Left lung (tissue), 4 donors: ENCODE measurements at regions not wholly inside any gene's neighbourhood (a gene's known extent, or its start where the extent isn't known, plus 50 kb on each side); places are given as distances from the start of the nearest gene placed in this dataset.

ENCODE experiments used
- ATAC-seq: fragments of 200-7000 bp; cut with Tn5 transposase; one replicate; pipeline ENCODE4 v1.9.1; 2020; ENCODE audit warnings: moderate library complexity
- DNase-seq, 4 donors: peaks; one replicate each; pipeline ENCODE4 v3.0.0-alpha.2; 2013 to 2020
- H3K27ac ChIP-seq, 2 donors: fragments of 200-600 bp; sonication (generic) in 1 of 2; one replicate each; pipeline versions ENCODE4 v1.5.0 to v1.8.0; 2020 to 2021
- H3K27me3 ChIP-seq, 2 donors: fragments of 200-600 bp; sonication (generic) in 1 of 2; one replicate each; pipeline versions ENCODE4 v1.5.0 to v1.8.0; 2020 to 2021
- H3K36me3 ChIP-seq, 2 donors: fragments of 200-600 bp; sonication (generic) in 1 of 2; one replicate each; pipeline versions ENCODE4 v1.5.0 to v1.8.0; 2020 to 2021
- H3K4me1 ChIP-seq, 2 donors: fragments of 200-600 bp; one replicate each; pipeline ENCODE4 v1.8.0; 2021
- H3K4me3 ChIP-seq, 2 donors: fragments of 200-600 bp; sonication (generic) in 1 of 2; one replicate each; pipeline versions ENCODE4 v1.5.0 to v1.8.0; 2020 to 2021; ENCODE audit warnings: mild to moderate bottlenecking in 1 of 2
- H3K9me3 ChIP-seq, 2 donors: fragments of 200-600 bp; sonication (generic) in 1 of 2; one replicate each; pipeline versions ENCODE4 v1.5.0 to v1.8.0; 2020 to 2021
- CTCF ChIP-seq, 2 donors: fragments of 200-600 bp; sonication (generic) in 1 of 2; IDR thresholded peaks; one replicate each; pipeline versions ENCODE4 v1.5.0 to v1.8.0; 2021; ENCODE audit warnings: antibody characterized with exemption in 2 of 2
- intact Hi-C, 2 donors: fragments of 100-400 bp; cut with DNase I; formaldehyde crosslinking; loops; one replicate each; pipeline versions ENCODE4 v1.11.2 to v1.14.2; 2022
- donor health status: DM: no; HTN: yes; CAD: no.
- donor health status: DM: no; HTN: no; CAD: no.

GRCh38 chr4:33453436-33453835, 2733.3 kb downstream of the PCDH7 start:
- ATAC-seq: peak; percentile 24
- intact Hi-C loops: no loop called here
- no peaks in the 10 kb centered on the region for H3K4me1 ChIP-seq

GRCh38 chr4:33453916-33454315, 2733.7 kb downstream of the PCDH7 start:
- Histone ChIP-seq H3K27ac (no peak overlapping the region), H3K4me1 (no peaks in the 10 kb centered on the region), H3K4me3 (no peak overlapping the region), H3K9me3 (peaks cover 0 to 9% of the 10 kb centered on the region in 2 donors), H3K36me3 (no peaks in the 10 kb centered on the region), H3K27me3 (no peaks in the 10 kb centered on the region)
- ATAC-seq (no peak), DNase-seq (no peak)
- intact Hi-C loops: no loop called here
- TF ChIP-seq CTCF (IDR thresholded peaks at IDR 0.05): no peak

More at GRCh38 chr4:33453436-33453835, 2733.3 kb downstream of the PCDH7 start:
- DNase-seq: no peak
- no peak overlapping the region for H3K27ac ChIP-seq
- peaks cover 0 to 9% of the 10 kb centered on the region in 2 donors for H3K9me3 ChIP-seq
- no peak for TF ChIP-seq CTCF (IDR thresholded peaks at IDR 0.05)
- H3K4me3 ChIP-seq: no peak overlapping the region
- no peaks in the 10 kb centered on the region for H3K36me3 ChIP-seq
- H3K27me3 ChIP-seq: no peaks in the 10 kb centered on the region

GRCh38 chr4:33465565-33465964, 2745.4 kb downstream of the PCDH7 start:
- Histone ChIP-seq H3K36me3 (no peaks in the 10 kb centered on the region), H3K9me3 (no peaks in the 10 kb centered on the region), H3K4me3 (no peak overlapping the region), H3K27ac (no peak overlapping the region), H3K27me3 (no peaks in the 10 kb centered on the region), H3K4me1 (no peaks in the 10 kb centered on the region)
- intact Hi-C loops: no loop called here
- DNase-seq: no peak
- TF ChIP-seq CTCF (IDR thresholded peaks at IDR 0.05): no peak
- no peak for ATAC-seq

GRCh38 chr4:33467291-33467690, 2747.1 kb downstream of the PCDH7 start:
- H3K27ac ChIP-seq: no peak overlapping the region
- no peaks in the 10 kb centered on the region for H3K9me3 ChIP-seq
- no peaks in the 10 kb centered on the region for H3K4me1 ChIP-seq
- no peak overlapping the region for H3K4me3 ChIP-seq
- H3K27me3 ChIP-seq: no peaks in the 10 kb centered on the region
- DNase-seq: peak in 1 of 4 donors; percentile 25
- no peak for ATAC-seq
- TF ChIP-seq CTCF (IDR thresholded peaks at IDR 0.05): no peak
- no peaks in the 10 kb centered on the region for H3K36me3 ChIP-seq
- intact Hi-C loops: no loop called here

- DNase-seq: peak in 1 of 4 donors; percentile 52
- no peak for ATAC-seq
- H3K4me1 ChIP-seq: no peaks in the 10 kb centered on the region
- no peak overlapping the region for H3K4me3 ChIP-seq
- no peak for TF ChIP-seq CTCF (IDR thresholded peaks at IDR 0.05)
- H3K27me3 ChIP-seq: no peaks in the 10 kb centered on the region
- intact Hi-C loops: no loop called here
- no peaks in the 10 kb centered on the region for H3K36me3 ChIP-seq
- no peaks in the 10 kb centered on the region for H3K9me3 ChIP-seq
- H3K27ac ChIP-seq: no peak overlapping the region
Measured at GRCh38 chr4:33470805-33471204, 2750.6 kb downstream of the PCDH7 start.
